GM12892 (cell line): ENCODE measurements at regions not wholly inside any gene's neighbourhood (a gene's known extent, or its start where the extent isn't known, plus 50 kb on each side); places are given as distances from the start of the nearest gene placed in this dataset.

Experiments used
- DNase-seq: peaks from one replicate; pipeline ENCODE4 v3.0.0; 2011; ENCODE audit not compliant: insufficient read length
- FAIRE-seq: peaks from 2 replicates; lab custom pipeline; 2011; peaks lifted over from hg19 to GRCh38; lab: Jason Lieb, UNC
- POLR2A ChIP-seq: IDR thresholded peaks from 2 replicates; pipeline ENCODE4 v1.6.1; 2011; ENCODE audit warnings: low read depth, low read length, control low read depth
- POLR2AphosphoS5 ChIP-seq: IDR thresholded peaks from 2 replicates; pipeline ENCODE4 v1.6.1; 2011; ENCODE audit warnings: low read depth, low read length, control low read depth
- TAF1 ChIP-seq: IDR thresholded peaks from 2 replicates; pipeline ENCODE4 v1.6.1; 2011; ENCODE audit warnings: low read depth, mild to moderate bottlenecking, control low read depth, low read length, borderline replicate concordance

DNA sequence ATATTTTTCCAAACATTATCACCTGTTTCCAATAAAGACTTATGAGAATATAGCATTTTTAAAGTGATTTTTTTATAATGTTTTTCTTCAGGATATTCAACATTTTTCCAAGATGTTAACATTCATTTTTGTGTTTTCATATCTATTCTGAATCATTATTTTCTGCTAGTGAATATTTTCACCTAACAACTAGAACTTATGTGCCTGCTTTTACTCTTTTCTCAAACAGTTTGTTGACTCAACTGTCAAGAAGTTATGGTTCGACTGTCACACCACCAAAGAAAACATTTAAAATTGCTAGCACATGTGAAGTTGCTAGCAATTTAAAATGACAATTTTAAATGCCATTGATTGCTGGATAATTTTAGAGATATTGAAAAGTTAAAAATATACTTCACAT lies 343.3 kb upstream of the CDH9 start:
- DNase-seq (no peak), FAIRE-seq (no peak)
- no peak for TF ChIP-seq POLR2AphosphoS5
- no peak for TF ChIP-seq TAF1
- no peak for TF ChIP-seq POLR2A

- TF ChIP-seq TAF1 (no peak), POLR2A (no peak), POLR2AphosphoS5 (no peak)
- DNase-seq = no peak
- FAIRE-seq = no peak
These were observed 339.2 kb upstream of the CDH9 start for GRCh38 chr5:27377626-27378025.

DNA sequence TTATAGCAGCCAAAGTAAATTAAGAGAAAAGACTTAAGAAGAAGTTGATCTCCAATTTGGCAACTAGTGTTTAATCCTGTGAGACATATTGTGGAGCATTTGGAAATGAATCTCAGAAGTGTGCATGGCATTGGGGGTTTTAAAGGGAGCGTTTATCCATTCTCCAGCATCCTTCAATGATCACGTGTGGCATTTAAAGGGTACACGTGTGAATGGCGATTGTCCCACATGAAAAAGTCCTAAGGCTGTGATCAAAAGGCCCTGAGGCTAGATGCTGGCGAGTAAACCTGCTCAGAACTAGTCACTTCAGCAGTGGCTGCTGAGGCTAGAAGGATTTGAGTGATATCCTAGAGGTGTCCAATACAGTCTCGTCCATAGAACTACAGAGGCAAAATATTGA lies 315.6 kb upstream of the CDH9 start:
- FAIRE-seq (no peak), DNase-seq (no peak)
- TF ChIP-seq POLR2A (no peak), POLR2AphosphoS5 (no peak), TAF1 (no peak)

DNA sequence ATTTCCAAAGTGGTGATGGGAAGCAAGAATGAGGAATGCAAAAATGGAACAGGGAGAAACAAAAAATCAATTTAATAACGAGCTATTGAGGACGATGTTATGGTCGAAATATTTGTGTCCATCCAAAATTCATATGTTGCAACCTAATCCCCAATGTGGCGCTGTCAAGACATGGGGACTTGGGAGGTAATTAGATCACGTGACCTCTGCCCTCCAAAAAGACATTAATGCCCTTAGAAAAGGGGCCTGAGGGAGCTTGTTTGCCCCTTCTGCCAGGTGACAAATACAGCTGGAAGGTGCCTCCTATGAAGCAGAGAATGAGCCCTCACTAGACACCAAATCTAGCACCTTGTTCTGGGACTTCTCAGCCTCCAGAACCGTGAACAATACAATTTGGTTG lies 315.2 kb upstream of the CDH9 start:
- no peak for TF ChIP-seq POLR2AphosphoS5
- TF ChIP-seq POLR2A = no peak
- no peak for TF ChIP-seq TAF1
- DNase-seq (no peak), FAIRE-seq (no peak)

- FAIRE-seq (no peak), DNase-seq (no peak)
- TF ChIP-seq POLR2A (no peak), POLR2AphosphoS5 (no peak), TAF1 (no peak)
These were observed 303.0 kb upstream of the CDH9 start for GRCh38 chr5:27341342-27341741.

GRCh38 chr5:27336817-27337216 lies 298.4 kb upstream of the CDH9 start:
- FAIRE-seq = no peak
- DNase-seq = no peak
- no peak for TF ChIP-seq POLR2AphosphoS5
- no peak for TF ChIP-seq TAF1
- no peak for TF ChIP-seq POLR2A

- DNase-seq (no peak), FAIRE-seq (no peak)
- TF ChIP-seq POLR2AphosphoS5 (no peak), TAF1 (no peak), POLR2A (no peak)
These were observed 290.1 kb upstream of the CDH9 start for GRCh38 chr5:27328480-27328879.

GRCh38 chr5:27325513-27325912 lies 287.1 kb upstream of the CDH9 start:
- DNase-seq (no peak), FAIRE-seq (no peak)
- TF ChIP-seq TAF1 (no peak), POLR2A (no peak), POLR2AphosphoS5 (no peak)

DNA sequence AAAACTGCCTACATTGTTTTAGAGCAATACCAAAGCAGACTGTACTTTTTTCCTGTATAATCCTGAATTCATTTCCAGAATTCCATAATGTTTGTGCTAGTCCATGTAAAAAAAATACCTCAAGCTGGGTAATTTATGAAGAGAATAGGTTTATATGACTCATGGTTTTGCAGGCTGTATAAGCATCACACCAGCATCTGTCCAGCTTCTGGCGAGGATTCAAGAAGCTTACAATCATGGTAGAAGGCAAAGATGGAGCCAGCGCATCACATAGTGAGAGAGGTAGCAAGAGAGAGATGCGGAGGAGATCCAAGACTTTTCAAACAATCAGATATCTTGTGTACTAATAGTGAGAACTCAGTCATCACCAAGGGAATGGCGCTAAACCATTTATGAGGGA lies 280.3 kb upstream of the CDH9 start:
- FAIRE-seq = no peak
- TF ChIP-seq POLR2A (no peak), POLR2AphosphoS5 (no peak), TAF1 (no peak)

DNA sequence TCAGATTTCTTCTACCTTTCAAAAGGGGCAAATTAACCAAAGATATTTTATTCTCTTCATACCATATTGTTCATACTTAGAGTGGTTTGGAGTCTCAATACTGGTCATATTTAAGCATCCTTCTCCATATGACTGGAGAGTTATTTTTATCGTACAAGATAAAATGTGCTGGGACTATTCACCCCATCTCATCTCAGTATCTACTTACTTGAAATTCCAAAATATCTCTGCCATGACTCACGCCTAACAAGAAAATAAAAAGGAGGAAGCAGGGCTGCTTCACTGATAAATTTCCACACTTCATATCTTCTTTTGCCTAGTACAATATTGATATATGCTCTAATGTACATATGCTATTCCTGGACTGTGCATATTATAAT lies 277.9 kb upstream of the CDH9 start:
- TF ChIP-seq TAF1 (no peak), POLR2AphosphoS5 (no peak), POLR2A (no peak)
- DNase-seq (no peak), FAIRE-seq (no peak)

More for the DNA sequence above, 280.3 kb upstream of the CDH9 start:
- DNase-seq = no peak

DNA sequence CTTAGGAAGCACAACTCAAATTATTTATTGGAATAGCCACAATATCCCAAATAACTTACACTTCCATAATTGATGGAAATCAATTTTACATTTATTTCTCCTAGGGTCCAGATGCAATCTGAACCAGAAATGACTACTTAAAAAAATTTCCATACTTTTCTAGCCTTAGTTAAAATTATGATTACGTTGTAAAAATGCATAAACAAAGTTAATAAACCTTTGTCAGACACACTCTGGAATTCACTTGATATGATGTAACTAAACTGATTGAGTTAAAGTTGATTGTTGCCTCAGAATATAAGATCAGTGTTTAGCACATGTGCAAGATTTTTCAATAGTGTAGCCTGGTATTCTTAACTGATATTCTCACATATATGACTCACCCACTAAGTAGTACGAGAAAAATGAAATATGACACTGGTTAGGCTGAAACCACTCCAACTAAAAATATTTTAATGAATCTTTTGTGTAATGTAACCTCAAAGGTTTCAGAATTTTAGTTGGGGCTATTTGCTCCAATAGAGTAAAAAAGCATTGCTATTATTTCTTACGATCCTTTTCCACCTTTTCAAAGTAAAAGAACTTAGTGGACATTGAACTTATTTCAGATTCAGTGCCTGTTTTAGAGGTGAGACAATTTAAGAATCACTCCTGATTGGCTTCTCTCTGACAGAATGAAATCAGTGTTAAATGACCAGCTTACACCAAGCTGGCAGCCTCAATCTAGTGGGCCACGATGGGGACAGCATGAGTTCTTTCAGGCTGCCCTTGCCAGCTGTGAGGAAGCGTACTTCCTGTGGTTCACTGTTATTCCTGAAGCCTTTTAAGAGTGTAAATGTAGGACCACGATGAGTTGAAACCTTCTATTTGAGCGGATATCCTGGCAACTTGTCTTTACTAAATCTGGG lies 277.2 kb upstream of the CDH9 start:
- DNase-seq (no peak), FAIRE-seq (no peak)
- TF ChIP-seq POLR2AphosphoS5 = no peak
- no peak for TF ChIP-seq POLR2A
- TF ChIP-seq TAF1 = no peak

GRCh38 chr5:27313549-27313948 lies 275.2 kb upstream of the CDH9 start:
- TF ChIP-seq POLR2AphosphoS5 (no peak), TAF1 (no peak), POLR2A (no peak)
- DNase-seq = no peak

DNA sequence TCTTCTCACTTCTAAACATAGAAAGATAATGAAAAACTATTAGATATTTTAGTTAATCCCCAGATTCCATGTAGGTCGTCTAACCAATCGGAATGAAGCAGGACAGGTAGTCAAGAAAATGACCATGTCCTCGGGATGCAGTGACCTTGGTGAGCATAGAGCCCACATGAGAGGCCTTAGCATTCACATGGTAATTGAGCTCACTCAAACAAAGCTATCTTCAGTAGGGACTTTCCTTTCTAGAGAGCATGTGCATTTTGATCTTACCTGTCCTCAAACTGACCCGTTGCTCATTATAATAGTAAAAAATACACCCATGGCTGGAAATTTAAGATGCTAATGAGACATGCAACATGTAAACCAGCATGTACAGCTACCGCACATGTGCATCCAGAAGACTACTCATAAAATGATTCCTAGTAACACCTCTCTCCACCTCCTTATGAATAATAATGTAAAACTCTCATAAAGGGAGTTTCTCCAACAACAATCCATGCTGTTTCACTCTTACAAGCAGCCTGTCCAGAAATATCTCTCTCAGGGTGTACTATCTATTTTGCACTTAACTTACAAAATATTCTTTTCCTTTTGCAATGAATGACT lies 274.0 kb upstream of the CDH9 start:
- no peak for DNase-seq
- FAIRE-seq = no peak
- TF ChIP-seq TAF1 = no peak
- no peak for TF ChIP-seq POLR2AphosphoS5
- TF ChIP-seq POLR2A = no peak

More at GRCh38 chr5:27313549-27313948, 275.2 kb upstream of the CDH9 start:
- no peak for FAIRE-seq
